ENCODE measurements at regions not wholly inside any gene's neighbourhood (a gene's known extent, or its start where the extent isn't known, plus 50 kb on each side); places are given as distances from the start of the nearest gene placed in this dataset.

GRCh38 chr12:67837876-67838275 is 151.4 kb upstream of the IFNG-AS1 start:
- Mint-ChIP-seq H3K27me3 (no peaks in the 10 kb centered on the region), H3K9me3 (peaks cover 11% of the 10 kb centered on the region), H3K36me3 (no peaks in the 10 kb centered on the region), H3K27ac (no peak overlapping the region), H3K4me1 (ENCODE audit: unreplicated experiment) (no peaks in the 10 kb centered on the region), H3K4me3 (no peak overlapping the region)
- DNase-seq (ENCODE audit: extremely low spot score, unreplicated experiment) = no peak
- no peak for TF ChIP-seq CTCF (conservative IDR thresholded peaks at IDR 0.05)

- no peak overlapping the region for H3K27ac Mint-ChIP-seq
Observed at GRCh38 chr12:67842124-67842523, 147.1 kb upstream of the IFNG-AS1 start.

GRCh38 chr12:67843257-67843656 is 146.0 kb upstream of the IFNG-AS1 start:
- H3K4me1 Mint-ChIP-seq (ENCODE audit: unreplicated experiment) = no peaks in the 10 kb centered on the region
- no peak overlapping the region for H3K4me3 Mint-ChIP-seq
- no peaks in the 10 kb centered on the region for H3K27me3 Mint-ChIP-seq
- peaks cover 11% of the 10 kb centered on the region for H3K9me3 Mint-ChIP-seq
- no peaks in the 10 kb centered on the region for H3K36me3 Mint-ChIP-seq
- DNase-seq (ENCODE audit: extremely low spot score, unreplicated experiment) = no peak
- H3K27ac Mint-ChIP-seq = no peak overlapping the region
- TF ChIP-seq CTCF (conservative IDR thresholded peaks at IDR 0.05) = no peak

More at GRCh38 chr12:67842124-67842523, 147.1 kb upstream of the IFNG-AS1 start:
- Mint-ChIP-seq H3K4me1 (ENCODE audit: unreplicated experiment) (no peaks in the 10 kb centered on the region), H3K4me3 (no peak overlapping the region), H3K36me3 (no peaks in the 10 kb centered on the region), H3K27me3 (no peaks in the 10 kb centered on the region), H3K9me3 (peaks cover 11% of the 10 kb centered on the region)
- no peak for DNase-seq (ENCODE audit: extremely low spot score, unreplicated experiment)
- no peak for TF ChIP-seq CTCF (conservative IDR thresholded peaks at IDR 0.05)

GRCh38 chr12:67852701-67853100 is 136.5 kb upstream of the IFNG-AS1 start:
- Mint-ChIP-seq H3K27me3 (no peaks in the 10 kb centered on the region), H3K36me3 (no peaks in the 10 kb centered on the region), H3K27ac (no peak overlapping the region), H3K4me1 (ENCODE audit: unreplicated experiment) (no peaks in the 10 kb centered on the region), H3K4me3 (no peak overlapping the region), H3K9me3 (no peaks in the 10 kb centered on the region)
- DNase-seq (ENCODE audit: extremely low spot score, unreplicated experiment) = no peak
- TF ChIP-seq CTCF (conservative IDR thresholded peaks at IDR 0.05) = no peak

GRCh38 chr12:67853204-67853603 is 136.0 kb upstream of the IFNG-AS1 start:
- Mint-ChIP-seq H3K4me3 (no peak overlapping the region), H3K36me3 (no peaks in the 10 kb centered on the region)
- no peak for DNase-seq (ENCODE audit: extremely low spot score, unreplicated experiment)

More at GRCh38 chr12:67853204-67853603, 136.0 kb upstream of the IFNG-AS1 start:
- TF ChIP-seq CTCF (conservative IDR thresholded peaks at IDR 0.05) = no peak
- Mint-ChIP-seq H3K9me3 (no peaks in the 10 kb centered on the region), H3K27ac (no peak overlapping the region), H3K27me3 (no peaks in the 10 kb centered on the region), H3K4me1 (ENCODE audit: unreplicated experiment) (no peaks in the 10 kb centered on the region)
